MM.1S (cell line): ENCODE measurements at regions not wholly inside any gene's neighbourhood (a gene's known extent, or its start where the extent isn't known, plus 50 kb on each side); places are given as distances from the start of the nearest gene placed in this dataset.

Experiments used
- DNase-seq: peaks from one replicate; pipeline ENCODE4 v3.0.0-alpha.2; 2015
- H2AFZ ChIP-seq: fragments of 300-600 bp; sonication (generic); 2 replicates; pipeline ENCODE4 v1.6.0; 2016; ENCODE audit warnings: antibody characterized with exemption, low read length
- H3F3A ChIP-seq: fragments of 300-600 bp; sonication (generic); 2 replicates; pipeline ENCODE4 v1.6.1; 2016; ENCODE audit warnings: mild to moderate bottlenecking, antibody characterized with exemption, low read length, moderate library complexity, mixed read lengths; ENCODE audit not compliant: insufficient read depth
- H3K27ac ChIP-seq: fragments of 300-600 bp; sonication (generic); 2 replicates; pipeline ENCODE4 v1.5.1; 2016; ENCODE audit warnings: mild to moderate bottlenecking, low read length
- H3K27me3 ChIP-seq: fragments of 300-600 bp; sonication (generic); replicated peaks from 2 replicates; pipeline ENCODE4 v1.6.0; 2016; ENCODE audit warnings: low read length; ENCODE audit not compliant: insufficient read depth
- H3K36me3 ChIP-seq: fragments of 300-600 bp; sonication (generic); replicated peaks from 2 replicates; pipeline ENCODE4 v1.6.1; 2016; ENCODE audit warnings: mild to moderate bottlenecking, low read length, mixed read lengths; ENCODE audit not compliant: insufficient read depth
- H3K4me1 ChIP-seq: fragments of 300-600 bp; sonication (generic); 2 replicates; pipeline ENCODE4 v1.6.1; 2016; ENCODE audit warnings: low read length, mixed read lengths
- H3K4me2 ChIP-seq: fragments of 300-600 bp; sonication (generic); 2 replicates; pipeline ENCODE4 v1.6.0; 2016; ENCODE audit warnings: low read depth, low read length
- H3K4me3 ChIP-seq: fragments of 300-600 bp; sonication (generic); 2 replicates; pipeline ENCODE4 v1.5.1; 2016; ENCODE audit warnings: low read length, mixed read lengths
- H3K79me2 ChIP-seq: fragments of 300-600 bp; sonication (generic); 2 replicates; pipeline ENCODE4 v1.6.1; 2016; ENCODE audit warnings: mixed run types, low read length, mixed read lengths
- H3K9ac ChIP-seq: fragments of 300-600 bp; sonication (generic); 2 replicates; pipeline ENCODE4 v1.6.1; 2016; ENCODE audit warnings: low read length, mixed read lengths
- H3K9me2 ChIP-seq: fragments of 300-600 bp; sonication (generic); replicated peaks from 2 replicates; pipeline ENCODE4 v1.6.1; 2016; ENCODE audit warnings: mild to moderate bottlenecking, low read length, mixed read lengths; ENCODE audit not compliant: insufficient read depth
- H3K9me3 ChIP-seq: fragments of 300-600 bp; sonication (generic); replicated peaks from 2 replicates; pipeline ENCODE4 v1.6.1; 2016; ENCODE audit warnings: mild to moderate bottlenecking, low read length, mixed read lengths; ENCODE audit not compliant: insufficient read depth
- H4K20me1 ChIP-seq: fragments of 300-600 bp; sonication (generic); 2 replicates; pipeline ENCODE4 v1.6.1; 2016; ENCODE audit warnings: mild to moderate bottlenecking, low read length, moderate library complexity, mixed read lengths; ENCODE audit not compliant: insufficient read depth
- CTCF ChIP-seq: fragments of 300-600 bp; sonication (generic); IDR thresholded peaks from 2 replicates; pipeline ENCODE4 v1.5.1; 2016; ENCODE audit warnings: antibody characterized with exemption, low read length, mixed read lengths
- EZH2 ChIP-seq: fragments of 300-600 bp; sonication (generic); optimal IDR thresholded peaks from 2 replicates; pipeline ENCODE3; 2017; ENCODE audit warnings: low read depth, mild to moderate bottlenecking, antibody characterized with exemption, low read length, mixed read lengths
- EZH2phosphoT487 ChIP-seq: fragments of 300-600 bp; sonication (generic); IDR thresholded peaks from 2 replicates; pipeline ENCODE4 v1.6.1; 2018; ENCODE audit warnings: antibody characterized with exemption, low read length

- Histone ChIP-seq H3K27me3 (no peaks in the 10 kb centered on the region), H3K4me1 (peaks cover 14% of the 10 kb centered on the region; the same call in 1 of the 2 replicates), H3K79me2 (no peaks in the 10 kb centered on the region), H3K9me3 (no peaks in the 10 kb centered on the region), H3K9ac (no peak overlapping the region), H4K20me1 (no peaks in the 10 kb centered on the region), H3F3A (no peaks in the 10 kb centered on the region), H2AFZ (no peak overlapping the region), H3K9me2 (no peaks in the 10 kb centered on the region), H3K36me3 (no peaks in the 10 kb centered on the region), H3K27ac (no peak overlapping the region), H3K4me3 (no peak overlapping the region), H3K4me2 (no peak overlapping the region)
- no peak for TF ChIP-seq EZH2phosphoT487
- TF ChIP-seq CTCF, result no peak
- TF ChIP-seq EZH2, result no peak
- DNase-seq, result no peak
These were observed 109.0 kb downstream of the TFAP2A start for GRCh38 chr6:10305790-10306415.

GRCh38 chr6:10303608-10304506 is 111.0 kb downstream of the TFAP2A start:
- TF ChIP-seq CTCF (no peak), EZH2phosphoT487 (no peak)

GRCh38 chr6:10302566-10303235 is 112.2 kb downstream of the TFAP2A start:
- Histone ChIP-seq H3K9me3 (no peaks in the 10 kb centered on the region), H3K4me3 (no peak overlapping the region), H3F3A (peaks cover 15% of the 10 kb centered on the region), H3K27me3 (no peaks in the 10 kb centered on the region), H3K36me3 (no peaks in the 10 kb centered on the region), H4K20me1 (no peaks in the 10 kb centered on the region), H2AFZ (no peak overlapping the region), H3K27ac (no peak overlapping the region), H3K9ac (no peak overlapping the region), H3K9me2 (no peaks in the 10 kb centered on the region), H3K4me2 (no peak overlapping the region), H3K79me2 (no peaks in the 10 kb centered on the region), H3K4me1 (peaks cover 25% of the 10 kb centered on the region)
- DNase-seq, result no peak
- TF ChIP-seq EZH2 (no peak), CTCF (no peak), EZH2phosphoT487 (no peak)

More at GRCh38 chr6:10303608-10304506, 111.0 kb downstream of the TFAP2A start:
- no peaks in the 10 kb centered on the region for H4K20me1 ChIP-seq
- H3K79me2 ChIP-seq, result no peaks in the 10 kb centered on the region
- H2AFZ ChIP-seq, result 0 out of 2 replicates have a peak overlapping the region, but pooled peaks have one; percentile 23
- no peaks in the 10 kb centered on the region for H3K9me3 ChIP-seq
- no peaks in the 10 kb centered on the region for H3K9me2 ChIP-seq
- H3K27me3 ChIP-seq, result no peaks in the 10 kb centered on the region
- H3F3A ChIP-seq, result peaks cover 12% of the 10 kb centered on the region
- no peak overlapping the region for H3K4me3 ChIP-seq
- no peak overlapping the region for H3K27ac ChIP-seq
- H3K4me1 ChIP-seq, result peaks cover 15% of the 10 kb centered on the region
- no peak for DNase-seq
- H3K4me2 ChIP-seq, result no peak overlapping the region
- no peaks in the 10 kb centered on the region for H3K36me3 ChIP-seq
- no peak overlapping the region for H3K9ac ChIP-seq
